ENCODE measurements at regions not wholly inside any gene's neighbourhood (a gene's known extent, or its start where the extent isn't known, plus 50 kb on each side); places are given as distances from the start of the nearest gene placed in this dataset.
"Not testable (repeated sequence)": the region's sequence is repeated elsewhere in the genome, so short reads cannot be mapped to it uniquely, and the experiment has no call there.

GRCh38 chr21:35561116-35561515 lies 499.2 kb downstream of the SETD4 start:
- DNase-seq (no peak), ATAC-seq (no peak)
- H3K27me3 ChIP-seq, result peaks cover 0 to 3% (median 0%) of the 10 kb centered on the region in 9 donors
- TF ChIP-seq CTCF (IDR thresholded peaks at IDR 0.05) (no peak), POLR2A (IDR thresholded peaks at IDR 0.05) (no peak)
- WGBS, 4 donors, result 83 to 85% (median 84%) methylated on average over 4 of the region's 4 CpGs
- no peaks in the 10 kb centered on the region for H3K9me3 ChIP-seq
- no peak overlapping the region for H3K27ac ChIP-seq
- no peak overlapping the region for H3K4me3 ChIP-seq
- peaks cover 0 to 40% (median 4%) of the 10 kb centered on the region in 12 donors for H3K4me1 ChIP-seq
- H3K36me3 ChIP-seq, result no peaks in the 10 kb centered on the region
- intact Hi-C loops (cut with DNase I), result no loop called here

- intact Hi-C loops (cut with DNase I), result no loop called here
- TF ChIP-seq CTCF (IDR thresholded peaks at IDR 0.05) (no peak), POLR2A (IDR thresholded peaks at IDR 0.05) (no peak)
- no peak overlapping the region for H3K4me3 ChIP-seq
- DNase-seq (no peak), ATAC-seq (no peak)
- peaks cover 0 to 3% (median 0%) of the 10 kb centered on the region in 9 donors for H3K27me3 ChIP-seq
- no peaks in the 10 kb centered on the region for H3K9me3 ChIP-seq
- H3K27ac ChIP-seq, result no peak overlapping the region
- H3K4me1 ChIP-seq, result peaks cover 0 to 31% (median 4%) of the 10 kb centered on the region in 12 donors
- no peaks in the 10 kb centered on the region for H3K36me3 ChIP-seq
- WGBS, 4 donors, result 59 to 62% (median 61%) methylated on average over 2 of the region's 2 CpGs
These were observed 500.5 kb downstream of the SETD4 start for GRCh38 chr21:35559829-35560225.

GRCh38 chr21:35559128-35559828 lies 501.0 kb downstream of the SETD4 start:
- H3K27me3 ChIP-seq, result peaks cover 0 to 3% (median 0%) of the 10 kb centered on the region in 9 donors

GRCh38 chr21:35556536-35556935 lies 503.8 kb downstream of the SETD4 start:
- H3K27me3 ChIP-seq, result peaks cover 0 to 4% (median 0%) of the 10 kb centered on the region in 9 donors
- WGBS, 4 donors, result 38 to 68% (median 64%) methylated on average over 2 of the region's 2 CpGs
- DNase-seq, result no peak
- no peak overlapping the region for H3K27ac ChIP-seq
- intact Hi-C loops (cut with DNase I), result no loop called here
- H3K36me3 ChIP-seq, result no peaks in the 10 kb centered on the region
- H3K4me1 ChIP-seq, result peaks cover 0 to 12% (median 0%) of the 10 kb centered on the region in 12 donors
- no peak for TF ChIP-seq POLR2A (IDR thresholded peaks at IDR 0.05)
- no peak for TF ChIP-seq CTCF (IDR thresholded peaks at IDR 0.05)
- no peaks in the 10 kb centered on the region for H3K9me3 ChIP-seq
- ATAC-seq, result no peak
- no peak overlapping the region for H3K4me3 ChIP-seq

More at GRCh38 chr21:35559128-35559828, 501.0 kb downstream of the SETD4 start:
- TF ChIP-seq CTCF (IDR thresholded peaks at IDR 0.05), result no peak
- TF ChIP-seq POLR2A (IDR thresholded peaks at IDR 0.05), result no peak
- no peak overlapping the region for H3K4me3 ChIP-seq
- DNase-seq (no peak), ATAC-seq (no peak)
- intact Hi-C loops (cut with DNase I), result no loop called here
- H3K9me3 ChIP-seq, result no peaks in the 10 kb centered on the region
- H3K36me3 ChIP-seq, result no peaks in the 10 kb centered on the region
- peaks cover 0 to 25% (median 3%) of the 10 kb centered on the region in 12 donors for H3K4me1 ChIP-seq
- WGBS, 4 donors, result 76 to 82% (median 81%) methylated on average over 9 of the region's 9 CpGs
- H3K27ac ChIP-seq, result peak overlapping the region in 1 of 12 donors; percentile 15

GRCh38 chr21:35552483-35552882 lies 503.4 kb upstream of the RUNX1 start:
- H3K4me3 ChIP-seq; H3K9me3 ChIP-seq; H3K36me3 ChIP-seq; intact Hi-C loops (cut with DNase I); ATAC-seq; DNase-seq; H3K27me3 ChIP-seq; H3K4me1 ChIP-seq; H3K27ac ChIP-seq: not testable (repeated sequence)
- WGBS, 4 donors, result 87 to 93% (median 89%) methylated on average over 3 of the region's 3 CpGs

Data from heart left ventricle (tissue), 16 donors.